Ishikawa (cell line): ENCODE measurements at regions not wholly inside any gene's neighbourhood (a gene's known extent, or its start where the extent isn't known, plus 50 kb on each side); places are given as distances from the start of the nearest gene placed in this dataset.

Experiments used
- CEBPB ChIP-seq: IDR thresholded peaks from 2 replicates; pipeline ENCODE4 v1.6.1; 2012
- REST ChIP-seq: IDR thresholded peaks from 2 replicates; pipeline ENCODE4 v1.6.1; 2012; ENCODE audit warnings: low read depth, mild to moderate bottlenecking

GRCh38 chr3:35484929-35485530 is 154.3 kb upstream of the ARPP21 start:
- no peak for TF ChIP-seq REST
- no peak for TF ChIP-seq CEBPB
